ENCODE measurements at regions not wholly inside any gene's neighbourhood (a gene's known extent, or its start where the extent isn't known, plus 50 kb on each side); places are given as distances from the start of the nearest gene placed in this dataset.
A peak's percentile ranks its signal among the peaks of the same experiment; 100 is the strongest.

DNA sequence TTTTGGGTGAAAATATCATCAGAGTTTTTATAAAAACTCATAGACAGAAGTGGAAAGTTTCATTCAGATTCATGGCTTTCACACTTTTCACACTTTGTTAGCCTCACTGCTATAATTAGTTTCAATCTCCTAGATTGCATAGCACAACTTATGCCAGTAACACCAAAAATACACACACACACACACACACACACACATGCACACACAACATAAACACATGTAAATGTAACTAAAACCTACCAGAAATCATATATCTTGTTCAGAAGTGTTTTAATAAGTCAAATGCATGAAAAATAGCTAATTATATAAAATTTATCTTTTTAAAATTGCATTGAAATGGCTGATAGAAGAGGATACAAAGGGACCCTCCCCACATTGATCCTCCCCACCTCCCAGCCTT is 347.8 kb upstream of the SLC35B3 start:
- DNase-seq = no peak

DNA sequence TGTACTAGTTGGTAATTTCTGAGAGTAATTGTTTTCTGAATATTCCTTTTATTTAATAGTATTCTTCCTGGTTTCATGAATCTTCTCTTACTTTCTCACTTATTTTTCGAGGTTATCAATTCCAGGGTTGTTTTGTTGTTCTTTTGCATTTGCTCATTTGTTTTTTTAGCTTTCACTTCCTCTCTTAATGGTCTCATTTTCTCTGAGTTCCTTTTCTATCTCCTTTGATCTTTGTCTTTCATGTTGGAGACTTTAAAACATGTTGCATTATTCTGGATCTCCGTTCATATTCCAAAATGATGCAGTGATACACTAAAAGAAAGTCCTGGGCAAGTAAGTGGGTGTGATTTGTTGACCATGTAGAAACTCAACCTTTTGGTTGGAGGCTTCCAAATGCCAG is 345.3 kb upstream of the SLC35B3 start:
- DNase-seq = no peak

DNA sequence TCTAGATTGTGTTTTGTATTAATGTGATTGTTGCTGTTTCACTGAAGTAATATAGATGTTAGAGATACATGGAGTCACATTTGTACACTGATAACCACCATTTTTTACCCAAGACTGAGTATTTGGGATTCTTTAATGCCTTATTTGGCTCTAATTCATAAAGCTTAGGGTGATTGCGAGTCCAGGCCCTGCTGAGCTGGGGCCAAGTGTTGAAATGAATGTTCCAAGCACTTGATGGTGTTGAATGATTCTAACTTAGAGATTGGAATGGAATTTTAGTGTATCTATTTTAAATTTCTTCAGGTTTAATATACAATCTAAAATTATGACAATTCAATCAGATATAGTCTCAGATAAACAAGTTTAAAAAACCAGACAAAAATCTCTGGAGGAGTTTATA is 329.4 kb upstream of the SLC35B3 start:
- no peak for DNase-seq

DNA sequence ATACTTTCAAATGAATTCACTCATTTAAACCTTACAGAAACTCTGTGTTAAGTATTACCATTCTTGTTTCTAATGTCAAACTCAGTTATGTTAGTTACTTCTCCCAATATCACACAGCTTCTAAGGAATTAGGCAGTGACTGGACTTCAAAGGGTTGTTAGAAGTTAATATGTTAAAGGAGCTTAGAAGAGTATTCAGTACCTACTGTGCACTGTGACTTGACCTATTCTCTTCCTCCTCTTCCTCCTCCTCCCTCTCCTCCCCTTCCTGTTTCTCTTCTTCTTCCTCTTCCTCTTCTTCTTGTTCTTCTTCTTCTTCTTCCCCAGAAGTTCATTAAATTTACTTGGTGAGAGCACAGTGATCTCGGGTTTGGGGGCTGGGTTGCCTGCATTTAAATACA is 325.6 kb upstream of the SLC35B3 start:
- no peak for DNase-seq

DNA sequence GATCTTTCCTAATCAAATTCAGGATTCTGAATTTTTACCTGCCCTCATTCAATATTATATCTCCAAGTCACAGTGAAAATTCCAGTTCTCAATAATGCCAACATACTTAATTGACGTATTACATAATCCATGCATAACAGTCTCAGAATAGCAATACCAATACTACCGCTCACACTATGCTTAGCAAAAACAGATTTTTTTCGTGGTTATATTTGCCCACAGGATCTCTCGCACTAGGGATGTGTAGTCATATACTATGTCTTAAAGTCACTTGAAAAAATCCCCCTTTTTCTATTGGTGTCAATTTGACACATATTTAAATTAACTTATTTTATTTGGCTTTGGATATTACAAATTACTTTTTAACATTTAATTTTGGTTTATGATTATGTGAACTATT is 323.1 kb upstream of the SLC35B3 start:
- DNase-seq = no peak

DNA sequence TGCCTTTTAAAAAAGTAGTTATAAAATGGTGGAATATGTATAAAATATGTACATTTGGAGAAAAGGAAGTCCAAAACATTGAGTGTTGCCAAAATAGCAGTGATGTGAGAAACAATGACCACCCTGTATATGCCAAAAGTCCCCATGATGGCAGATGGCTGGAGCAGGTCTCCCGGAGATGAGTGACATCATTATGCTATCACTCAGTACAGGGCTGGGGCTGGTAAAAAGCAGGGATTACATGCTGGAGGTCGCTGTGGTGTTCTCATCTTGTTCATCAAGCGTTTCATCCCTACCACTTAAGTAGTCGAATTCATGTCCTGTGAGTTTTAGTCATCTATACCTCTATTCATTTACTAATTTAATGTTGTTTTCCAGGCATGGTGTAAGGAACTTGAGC is 315.3 kb upstream of the SLC35B3 start:
- DNase-seq = peak; percentile 3 to 31

DNA sequence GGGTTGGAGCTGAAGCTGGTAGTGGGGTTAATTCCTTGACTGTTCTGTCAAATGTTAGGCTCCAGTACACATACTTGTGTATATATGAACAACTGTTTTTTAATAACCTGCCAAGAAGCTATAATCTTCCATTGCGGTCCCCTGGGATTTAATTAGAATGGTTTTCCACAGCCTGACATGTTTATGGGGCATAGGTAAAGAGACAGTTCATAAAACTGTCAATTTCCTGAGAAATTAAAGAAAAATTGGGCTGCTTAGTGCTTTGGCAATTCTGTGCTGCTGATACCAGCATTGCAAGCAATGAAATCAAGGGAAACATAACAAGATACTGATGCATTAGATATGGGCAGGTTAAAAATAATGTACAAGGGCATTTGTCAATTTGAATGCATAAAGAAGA is 314.1 kb upstream of the SLC35B3 start:
- peak in 1 of 2 experiments; percentile 24 for DNase-seq

DNA sequence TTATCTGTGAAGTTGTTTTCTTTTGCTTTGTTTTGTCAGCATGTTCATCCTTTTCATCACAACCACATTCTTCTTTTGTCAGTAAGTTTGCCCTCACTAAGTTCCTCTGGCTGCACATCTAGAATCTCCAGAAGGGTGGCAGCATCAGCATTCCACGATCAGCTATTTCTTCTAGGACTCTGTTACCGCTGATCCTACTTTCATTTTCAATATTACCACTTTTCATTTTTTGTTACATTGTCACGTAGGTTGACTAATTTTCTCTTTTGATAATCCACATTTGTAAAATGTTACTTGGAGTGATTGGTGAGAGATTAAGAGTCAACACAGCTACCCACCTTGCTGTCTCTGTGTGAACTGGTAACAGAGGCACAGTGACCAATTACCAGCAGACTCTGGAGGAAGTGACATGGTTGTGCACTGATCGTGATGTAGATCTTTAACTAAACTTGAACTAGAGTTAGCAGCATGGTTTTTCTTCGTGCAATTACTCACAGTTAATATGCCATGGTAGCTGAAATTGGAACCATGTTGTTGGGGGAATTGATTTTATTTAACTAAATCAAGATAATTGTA is 307.9 kb upstream of the SLC35B3 start:
- DNase-seq = no peak

DNA sequence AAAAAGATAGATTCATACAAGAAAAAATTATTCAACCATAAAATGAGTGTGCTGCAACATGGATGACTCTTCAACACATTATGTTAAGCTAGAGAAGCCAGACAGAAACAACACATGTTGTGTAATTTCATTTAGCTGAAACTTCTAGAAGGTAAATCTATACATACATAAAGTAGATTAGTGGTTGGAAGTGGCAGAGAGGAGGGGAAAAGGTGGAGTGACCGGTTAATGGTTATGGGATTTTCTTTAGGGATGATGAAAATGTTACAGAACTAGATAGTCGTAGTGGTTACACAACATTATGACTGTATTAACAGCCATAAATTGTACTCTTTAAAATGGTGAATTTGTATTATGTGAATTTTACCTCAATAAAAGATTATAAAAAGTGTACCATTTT is 304.1 kb upstream of the SLC35B3 start:
- DNase-seq = no peak

DNA sequence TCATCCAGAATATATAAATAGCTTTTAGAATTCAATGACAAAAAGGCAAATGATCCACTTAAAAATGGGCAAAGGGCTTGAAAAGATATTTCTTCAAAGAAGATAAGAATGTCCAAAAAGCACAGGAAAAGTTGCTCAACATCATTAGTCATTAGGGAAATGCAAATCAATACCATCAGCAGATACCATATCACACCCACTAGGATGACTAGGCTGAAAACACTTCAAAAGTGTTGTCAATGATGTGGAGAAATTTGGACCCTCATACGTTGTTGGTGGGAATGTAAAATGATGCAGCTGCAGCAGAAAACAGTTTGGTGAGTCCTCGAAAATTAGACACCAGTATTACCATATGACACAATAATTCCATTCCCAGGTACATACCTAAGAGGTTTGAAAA is 303.6 kb upstream of the SLC35B3 start:
- no peak for DNase-seq

DNA sequence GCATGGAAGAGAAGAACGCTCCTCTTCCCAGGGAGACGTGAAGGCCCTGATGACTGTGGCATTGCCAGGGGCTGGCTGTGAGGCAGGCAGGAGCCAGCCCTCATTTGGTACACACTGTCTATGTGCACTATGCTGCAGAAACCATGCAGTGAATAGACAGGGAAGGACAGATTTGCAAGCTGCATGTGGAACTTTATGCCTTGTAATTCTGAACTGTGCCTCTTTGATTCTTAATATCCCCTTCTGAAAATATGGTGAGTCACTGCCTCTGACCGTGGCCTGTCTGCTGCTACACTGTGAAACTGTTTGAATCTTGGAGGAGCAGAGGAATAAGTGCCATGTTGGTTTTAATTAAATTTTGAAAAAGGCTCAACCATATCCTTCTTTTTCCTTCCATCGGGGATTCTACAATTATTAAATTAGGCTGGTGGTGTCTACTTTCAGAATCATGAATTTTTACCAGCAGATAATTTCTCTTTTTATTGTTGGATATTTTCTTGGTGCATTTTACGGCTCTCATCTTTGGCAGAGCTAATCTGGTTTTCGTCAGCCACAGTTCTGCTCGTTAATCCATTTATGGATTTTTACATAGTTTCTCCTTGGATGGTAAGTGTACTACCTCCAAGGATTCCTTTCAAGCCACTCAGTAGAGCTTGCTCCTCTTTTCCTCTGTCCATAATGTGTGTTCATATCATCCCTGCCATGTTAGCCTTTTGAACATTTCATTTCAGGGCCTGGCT is 301.0 kb upstream of the SLC35B3 start:
- no peak for DNase-seq

DNA sequence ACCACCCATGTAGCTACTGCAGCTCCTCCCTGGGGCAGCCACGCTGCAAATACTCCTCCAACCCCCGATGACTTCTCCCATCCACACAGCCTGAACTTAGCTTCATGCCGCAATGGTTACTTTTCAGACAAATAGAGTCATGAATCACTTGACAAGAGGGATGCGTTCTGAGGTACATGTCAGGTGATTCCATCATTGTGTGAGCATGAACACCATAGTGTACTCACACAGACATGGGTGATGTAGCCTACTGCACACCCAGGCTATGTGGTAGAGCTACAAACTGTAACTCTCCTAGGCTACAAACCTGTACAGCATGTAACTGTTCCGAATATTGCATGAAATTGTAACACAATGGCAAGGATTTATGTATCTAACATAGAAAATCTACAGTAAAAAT is 298.5 kb upstream of the SLC35B3 start:
- no peak for DNase-seq

DNA sequence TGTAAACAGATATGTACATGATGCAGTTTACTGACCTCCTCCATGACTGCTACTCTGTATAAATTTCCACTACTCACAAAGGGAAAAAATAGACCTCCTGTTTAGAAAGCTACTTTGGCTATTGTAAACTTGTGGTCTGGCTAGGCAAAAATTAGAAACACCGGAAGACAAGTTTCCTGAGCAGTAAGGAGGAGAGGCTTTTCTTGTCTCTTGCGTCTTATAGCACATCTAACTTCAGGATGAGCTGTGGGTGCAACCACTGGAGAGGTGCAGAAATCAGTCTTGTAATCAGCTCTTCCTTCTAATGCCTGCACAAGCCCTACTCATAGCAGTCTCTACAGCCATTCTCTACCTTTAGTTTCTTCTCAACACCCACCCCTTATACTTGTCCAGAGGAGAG is 296.5 kb upstream of the SLC35B3 start:
- DNase-seq = no peak

DNA sequence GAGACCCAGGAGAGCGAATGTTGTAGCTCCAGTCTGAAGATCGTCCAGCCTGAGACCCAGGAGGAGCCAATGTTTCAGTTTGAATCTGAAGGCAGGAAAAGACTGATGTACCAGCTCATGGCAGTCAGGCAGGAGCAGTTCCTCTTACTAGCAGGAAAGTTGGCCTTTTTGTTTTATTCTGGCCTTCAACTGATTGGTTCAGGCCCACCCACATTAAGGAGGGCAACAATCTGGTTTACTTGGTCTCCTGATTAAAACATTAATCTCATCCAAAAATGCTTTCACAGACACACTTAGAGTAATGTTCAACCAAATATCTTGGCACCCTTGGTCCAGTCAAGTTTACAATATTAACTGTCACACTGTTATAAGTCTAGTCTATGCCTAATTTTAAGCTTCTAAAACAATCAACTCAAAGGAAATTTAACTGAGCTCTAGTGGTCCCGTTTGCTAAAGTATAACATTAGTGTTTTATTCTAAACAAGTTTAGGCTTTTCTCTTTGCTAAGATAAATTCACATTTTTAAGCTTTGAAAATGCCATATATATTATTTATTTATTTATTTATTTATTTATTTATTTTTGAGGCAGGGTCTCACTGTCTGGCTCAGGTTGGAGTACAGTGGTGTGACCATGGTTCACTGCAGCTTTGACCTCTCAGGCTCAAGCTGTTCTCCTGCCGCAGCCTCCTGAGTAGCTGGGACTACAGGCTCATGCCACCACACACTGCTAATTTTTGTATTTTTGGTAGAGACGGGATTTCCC is 275.5 kb upstream of the SLC35B3 start:
- no peak for DNase-seq

DNA sequence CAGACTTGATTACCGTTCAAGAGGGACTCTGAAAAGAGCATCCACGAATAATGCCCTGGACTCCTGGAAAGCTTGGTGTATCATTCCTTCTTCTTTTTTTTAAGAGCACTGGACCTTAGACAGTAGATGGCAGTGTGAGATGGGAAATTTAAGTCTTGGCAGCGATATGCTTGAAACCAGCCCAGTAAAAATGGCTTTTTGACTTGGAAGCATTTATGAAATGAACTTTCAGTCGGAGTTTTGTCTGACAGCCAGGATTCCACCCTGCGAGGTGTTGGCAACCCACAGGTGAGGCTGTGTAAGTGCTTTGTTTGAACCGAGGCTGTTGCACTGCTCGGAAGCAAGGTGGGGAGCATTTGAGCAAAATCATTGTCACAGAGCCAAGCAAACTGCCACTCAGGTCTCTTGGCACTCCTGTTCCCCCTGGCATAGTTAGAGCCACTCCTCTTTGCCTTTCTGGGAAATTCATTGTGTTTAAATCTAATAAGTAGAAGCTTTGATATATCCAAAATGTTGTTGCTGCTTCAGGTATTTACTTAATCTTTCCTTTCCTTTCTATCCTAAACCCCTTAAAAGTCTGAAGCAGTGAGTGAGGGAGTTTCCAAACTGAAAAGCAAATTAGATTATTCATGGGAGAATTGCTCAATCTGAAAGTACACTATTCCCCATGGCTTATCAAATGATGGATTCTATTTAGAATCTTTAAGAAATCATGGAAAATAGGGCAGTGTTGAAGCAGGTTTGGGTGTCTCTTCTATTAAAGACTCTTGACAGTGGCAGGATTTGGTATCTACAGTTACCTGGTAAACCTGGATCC is 272.8 kb upstream of the SLC35B3 start:
- DNase-seq = peak; percentile 10 to 53

DNA sequence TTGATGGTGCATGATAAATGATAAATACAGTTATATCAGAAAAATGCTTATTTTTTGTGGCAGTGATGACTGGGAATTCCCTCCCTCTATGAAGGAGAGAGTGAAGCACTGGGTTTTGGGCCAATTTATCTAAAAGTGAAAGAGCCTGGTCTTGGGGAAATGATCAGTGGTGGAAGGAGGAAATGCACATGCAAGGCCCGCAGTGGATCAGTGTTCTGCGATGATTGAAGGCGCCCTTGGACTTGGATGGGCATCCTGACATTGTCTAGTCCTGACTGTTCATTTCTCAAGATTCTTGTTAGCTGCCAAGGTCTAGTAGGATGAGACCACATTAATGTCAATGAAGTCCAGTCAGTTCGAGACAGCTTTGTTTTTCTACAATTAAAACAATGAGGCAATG is 272.0 kb upstream of the SLC35B3 start:
- no peak for DNase-seq

DNA sequence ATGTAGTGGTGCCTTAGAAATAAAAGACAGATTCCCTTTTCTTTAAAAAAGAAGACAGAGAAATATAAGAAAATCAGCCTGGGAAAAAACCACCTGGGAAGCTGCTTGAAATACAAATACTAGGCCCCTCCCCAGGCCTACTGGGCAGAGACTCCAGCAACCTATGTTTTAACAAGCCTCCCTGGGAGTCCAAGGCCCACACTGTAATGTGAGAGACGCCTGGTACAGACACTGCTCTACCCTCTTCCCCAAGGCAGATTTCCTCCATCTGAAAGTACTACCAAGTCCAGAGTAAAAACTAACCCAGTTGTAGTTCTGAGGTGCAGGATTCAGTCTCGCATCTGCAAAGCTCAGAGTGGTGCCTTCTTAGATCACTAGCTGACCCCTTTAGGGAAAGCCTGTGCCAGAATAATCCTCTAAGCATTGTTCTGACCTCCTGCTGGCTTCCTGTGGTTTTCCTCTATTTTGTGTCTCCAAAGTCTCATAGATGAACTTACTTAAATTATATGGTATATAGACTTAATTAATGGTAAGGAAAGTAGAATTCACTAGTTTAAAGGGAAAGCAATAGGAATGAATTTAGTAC is 270.2 kb upstream of the SLC35B3 start:
- no peak for DNase-seq

DNA sequence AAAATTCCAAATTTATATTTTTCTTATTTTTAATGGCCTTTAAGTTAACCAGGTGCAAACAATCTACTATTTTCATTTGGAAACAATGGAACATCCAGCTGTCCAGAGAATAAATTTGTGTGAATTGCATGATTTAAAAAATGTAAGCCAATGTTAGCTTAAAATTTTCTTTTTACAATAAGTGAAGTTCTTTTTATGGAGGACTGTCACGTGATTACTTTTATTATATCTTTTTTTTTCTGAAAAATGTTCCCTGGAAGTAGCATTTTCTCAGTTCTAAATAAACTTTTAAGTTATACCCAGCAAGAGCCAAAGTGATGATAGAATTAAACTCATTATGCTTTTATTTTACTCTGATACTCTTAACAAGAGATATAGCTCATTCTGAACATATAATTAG is 267.7 kb upstream of the SLC35B3 start:
- no peak for DNase-seq

DNA sequence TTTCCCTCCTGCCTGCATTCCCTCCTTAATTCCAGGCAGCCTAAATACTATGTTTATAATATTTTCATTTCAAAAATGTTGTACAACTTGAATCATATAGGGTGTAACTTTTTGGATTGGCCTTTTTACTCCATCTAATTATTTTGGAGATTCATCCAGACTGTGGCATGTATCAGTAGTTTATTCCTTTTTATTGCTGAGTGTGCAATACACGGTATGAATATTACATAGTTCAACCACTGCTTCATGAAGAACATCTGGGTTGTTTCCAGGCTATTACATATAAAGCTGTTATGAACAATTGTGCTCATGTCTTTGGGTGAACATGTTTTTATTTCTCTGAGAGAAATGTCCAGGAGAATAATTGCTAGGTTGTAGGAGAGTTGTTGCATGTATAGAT is 253.5 kb upstream of the SLC35B3 start:
- no peak for DNase-seq

DNA sequence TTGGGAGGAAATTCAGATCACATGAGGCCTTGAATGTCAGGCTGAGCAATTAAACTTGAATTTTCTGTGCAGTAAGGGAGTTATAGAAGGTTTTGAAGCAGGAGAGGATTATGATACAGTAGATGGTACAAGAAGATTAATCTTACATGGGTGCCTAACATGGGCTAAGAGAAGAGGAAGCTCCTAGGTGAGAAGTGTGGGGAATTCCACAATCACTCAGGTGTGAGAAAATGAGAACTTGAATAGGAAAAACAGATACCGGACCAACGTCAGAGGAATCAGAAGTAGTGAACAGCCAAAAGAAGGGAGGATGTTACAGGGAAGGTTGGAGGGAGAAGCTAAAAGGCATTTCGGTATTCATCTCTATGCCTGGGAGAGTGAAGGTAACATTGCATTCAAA is 250.7 kb upstream of the SLC35B3 start:
- no peak for DNase-seq

DNA sequence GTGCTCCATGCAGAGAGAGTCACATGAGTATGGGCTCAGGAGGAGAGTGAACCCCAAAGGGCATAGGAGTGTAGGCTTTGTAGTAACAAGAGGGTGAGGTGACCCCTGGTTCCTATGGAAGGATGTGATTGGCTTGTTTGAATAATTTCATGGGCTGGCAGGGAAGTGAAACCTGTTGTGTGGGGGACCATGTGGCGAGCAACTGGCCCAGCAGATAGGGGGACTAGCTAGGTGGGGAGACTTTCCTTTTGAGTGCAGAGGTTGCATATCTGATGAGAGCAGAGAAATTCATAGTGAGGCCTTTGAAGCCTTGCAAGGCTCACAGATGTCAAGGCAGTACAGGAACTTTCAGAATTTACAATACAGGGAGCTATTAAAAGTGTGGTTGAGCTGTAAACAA is 247.9 kb upstream of the SLC35B3 start:
- no peak for DNase-seq

DNA sequence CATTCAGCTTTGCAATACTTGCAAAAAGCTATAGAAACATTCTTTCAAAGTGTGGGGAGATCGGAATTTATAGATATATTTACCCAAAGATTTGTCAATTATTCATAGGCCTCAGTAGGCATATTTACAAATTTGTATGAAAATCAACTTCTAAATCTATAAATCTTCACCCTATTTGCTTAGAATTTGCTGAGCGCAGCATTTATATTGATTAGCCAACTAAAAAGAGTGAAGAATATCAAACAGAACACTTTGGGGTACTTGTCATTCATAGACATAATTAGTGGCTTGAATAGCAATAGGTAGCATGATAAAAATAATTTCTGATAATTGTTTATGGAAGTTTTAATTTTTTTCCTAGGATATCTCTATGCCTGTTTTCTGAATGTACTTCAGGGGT is 244.5 kb upstream of the SLC35B3 start:
- DNase-seq = no peak

DNA sequence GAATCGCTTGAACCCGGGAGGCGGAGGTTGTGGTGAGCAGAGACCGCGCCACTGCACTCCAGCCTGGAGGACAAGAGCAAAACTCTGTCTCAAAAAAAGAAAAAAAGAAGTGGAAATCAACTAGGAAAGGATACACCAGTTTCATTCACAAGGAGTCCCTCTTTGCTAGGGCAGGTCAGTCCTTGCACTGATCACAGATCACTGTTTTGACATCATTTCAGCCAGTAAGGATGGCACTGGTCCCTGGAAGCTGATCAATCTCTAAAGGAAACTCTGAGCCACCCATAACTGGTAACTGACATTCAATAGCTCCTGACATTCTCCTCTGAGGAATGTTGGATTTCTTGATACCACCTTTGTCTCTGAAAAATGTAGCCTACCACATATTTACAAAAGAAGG is 243.1 kb upstream of the SLC35B3 start:
- no peak for DNase-seq
